ENCODE measurements at regions not wholly inside any gene's neighbourhood (a gene's known extent, or its start where the extent isn't known, plus 50 kb on each side); places are given as distances from the start of the nearest gene placed in this dataset.

DNA sequence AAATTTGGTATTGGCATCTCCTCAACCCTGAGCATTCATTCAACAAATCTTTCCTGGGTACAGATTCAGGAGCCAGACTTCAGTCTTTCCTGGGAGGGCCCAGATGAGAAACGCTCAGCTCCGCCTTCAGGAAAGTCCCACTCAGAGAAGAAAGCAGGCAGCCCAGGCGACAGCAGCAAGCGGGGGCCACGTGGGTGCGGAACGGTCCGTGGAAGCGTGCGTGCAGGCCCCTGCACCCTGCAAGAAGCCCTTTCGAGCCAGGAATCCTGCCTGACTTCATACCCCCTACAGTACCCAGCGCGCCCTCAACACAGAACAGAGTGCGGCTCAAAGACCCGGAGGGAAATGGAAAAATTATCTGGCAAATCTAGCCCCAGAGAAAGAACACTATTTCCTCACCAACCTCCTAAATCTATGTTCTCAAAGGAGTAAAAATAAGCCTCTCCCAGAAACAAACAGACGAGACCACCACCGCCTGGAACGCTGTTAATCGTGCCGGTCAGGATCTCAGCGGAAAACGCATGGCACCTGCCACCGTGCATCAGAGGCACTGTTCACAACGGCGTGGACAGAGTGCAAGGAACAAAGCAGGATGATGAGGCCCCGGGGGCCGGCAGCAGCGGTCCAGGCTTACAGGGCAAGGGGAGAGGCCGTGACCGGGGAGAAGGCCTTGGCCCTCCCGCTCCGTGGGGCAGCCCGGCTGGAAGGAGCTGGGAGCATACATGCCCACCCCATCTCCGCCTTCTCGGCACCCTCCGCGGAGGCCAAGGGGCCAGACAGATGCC lies 318.3 kb downstream of the EIPR1 start:
- no peak for DNase-seq

GRCh38 chr2:3054066-3054465 lies 323.6 kb downstream of the EIPR1 start:
- DNase-seq, result no peak

- no peak for DNase-seq
Measured at GRCh38 chr2:3051266-3051665, 326.4 kb downstream of the EIPR1 start.

DNA sequence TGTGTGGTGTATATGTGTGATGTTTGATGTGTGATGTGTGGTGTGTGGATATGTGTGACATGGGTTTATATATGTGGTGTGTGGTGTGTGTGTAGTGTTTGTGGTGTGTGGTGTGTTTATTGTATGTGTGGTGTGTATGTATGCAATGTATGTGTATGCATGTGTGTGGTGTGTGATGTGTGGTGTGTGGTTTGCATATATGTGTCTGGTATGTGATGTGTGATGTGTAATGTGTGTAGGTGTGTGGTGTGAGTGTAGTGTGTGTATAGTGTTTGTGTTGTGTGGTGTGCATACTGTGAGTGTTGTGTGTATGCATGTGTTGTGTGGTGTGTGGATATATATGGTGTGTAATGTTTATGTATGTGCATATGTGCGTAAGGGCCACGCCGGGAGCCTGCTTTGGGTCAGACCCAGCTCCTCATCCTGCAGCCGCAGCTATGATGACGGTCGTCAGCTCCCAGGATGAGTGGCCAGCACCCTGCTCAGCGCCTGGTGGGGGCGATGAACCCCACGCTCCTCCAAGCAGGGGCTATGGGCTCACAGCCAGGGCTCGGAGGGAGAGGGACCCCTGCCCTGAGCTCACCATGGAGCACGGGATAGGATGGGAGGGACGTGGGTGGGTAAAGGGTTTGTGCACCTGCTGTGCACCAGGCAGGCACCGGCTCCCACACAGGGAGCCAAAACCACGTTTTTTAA lies 331.3 kb downstream of the EIPR1 start:
- DNase-seq, result no peak

DNA sequence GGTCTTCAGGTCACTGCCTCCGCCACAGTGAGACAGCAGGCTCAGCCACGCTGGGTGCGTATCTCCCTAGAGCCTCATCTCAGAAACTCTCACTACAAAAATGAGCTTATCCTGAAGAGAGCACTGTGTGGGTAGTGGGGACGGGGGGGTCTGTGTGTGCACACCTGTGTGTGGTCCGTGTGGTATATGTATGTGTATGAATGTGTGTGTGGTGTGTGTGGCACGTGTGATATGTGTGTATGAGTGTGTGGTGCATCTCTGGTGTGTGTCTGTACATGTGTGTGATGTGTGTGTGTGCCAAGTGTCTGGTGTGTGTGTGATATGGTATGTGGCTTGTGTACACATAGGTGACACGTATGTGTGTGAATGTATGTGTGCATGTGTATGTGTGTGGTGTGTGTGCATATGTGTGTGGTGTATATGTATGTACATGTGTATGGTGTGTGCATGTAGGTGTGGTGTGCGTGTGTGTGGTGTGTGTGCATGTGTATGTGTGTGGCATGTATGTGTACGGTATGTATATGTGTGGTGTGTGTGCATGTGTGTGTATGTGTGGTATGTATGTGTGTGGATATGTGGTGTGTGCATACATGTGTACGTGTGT lies 332.2 kb downstream of the EIPR1 start:
- DNase-seq, result no peak

GRCh38 chr2:3044587-3045317 lies 332.9 kb downstream of the EIPR1 start:
- DNase-seq, result no peak

GRCh38 chr2:3043726-3044125 lies 333.9 kb downstream of the EIPR1 start:
- DNase-seq, result no peak

- DNase-seq, result no peak
Measured at GRCh38 chr2:3042601-3043585, 334.7 kb downstream of the EIPR1 start.

- DNase-seq, result no peak
Measured at GRCh38 chr2:3041841-3042600, 335.6 kb downstream of the EIPR1 start.

- no peak for DNase-seq
Measured at GRCh38 chr2:3041246-3041645, 336.4 kb downstream of the EIPR1 start.

DNA sequence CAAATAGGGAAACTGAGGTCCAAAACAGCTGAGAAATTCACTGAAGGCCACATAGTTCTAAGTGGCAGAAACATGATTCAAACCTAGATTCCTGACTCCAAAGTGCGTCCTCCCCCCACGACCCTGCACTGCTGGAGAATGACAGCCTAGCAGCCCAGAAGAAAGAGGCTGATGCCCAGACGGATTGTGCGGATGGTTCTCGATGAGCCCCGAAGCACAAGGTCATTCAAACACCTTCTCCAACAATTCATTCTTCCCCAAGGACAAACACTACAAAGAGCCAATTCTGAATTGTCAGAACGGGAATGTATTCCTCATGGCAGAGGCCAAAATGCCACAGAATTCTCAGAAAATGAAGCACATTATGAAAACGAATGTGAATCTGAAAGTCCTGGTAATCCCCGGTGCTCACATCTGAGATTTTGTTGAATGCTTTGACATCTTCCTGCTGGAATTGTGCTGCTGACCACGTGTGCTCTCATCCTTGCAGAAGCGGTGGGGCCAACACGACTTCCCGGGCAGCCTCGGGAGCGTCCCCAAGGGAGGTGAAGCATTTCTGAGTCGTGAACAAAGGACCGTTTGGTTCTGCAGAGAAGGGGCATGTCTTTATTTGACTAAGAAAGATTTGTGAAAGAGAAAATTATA lies 337.0 kb downstream of the EIPR1 start:
- DNase-seq, result no peak

DNA sequence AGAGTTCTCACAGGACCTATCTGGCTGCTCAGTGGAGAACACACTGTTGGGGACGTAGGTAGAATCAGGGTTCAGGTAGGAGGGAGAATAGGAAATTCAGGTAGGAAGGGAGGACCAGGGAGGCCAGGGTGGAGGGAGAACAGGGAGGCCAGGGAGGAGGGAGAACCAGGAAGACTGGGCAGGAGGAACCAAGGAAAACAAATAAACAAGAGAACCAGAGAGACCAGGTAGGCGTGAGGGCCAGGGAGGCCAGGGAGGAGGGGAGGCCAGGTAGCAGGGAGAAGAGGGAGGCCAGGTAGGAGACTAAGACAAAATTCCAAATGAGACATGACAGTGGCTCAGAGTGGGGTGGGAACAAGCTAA lies 337.6 kb downstream of the EIPR1 start:
- no peak for DNase-seq

- DNase-seq, result no peak
Measured at GRCh38 chr2:3039188-3040065, 338.2 kb downstream of the EIPR1 start.

- DNase-seq, result no peak
Measured at GRCh38 chr2:3038636-3039035, 339.0 kb downstream of the EIPR1 start.

GRCh38 chr2:3037196-3038194 lies 340.1 kb downstream of the EIPR1 start:
- DNase-seq, result no peak

DNA sequence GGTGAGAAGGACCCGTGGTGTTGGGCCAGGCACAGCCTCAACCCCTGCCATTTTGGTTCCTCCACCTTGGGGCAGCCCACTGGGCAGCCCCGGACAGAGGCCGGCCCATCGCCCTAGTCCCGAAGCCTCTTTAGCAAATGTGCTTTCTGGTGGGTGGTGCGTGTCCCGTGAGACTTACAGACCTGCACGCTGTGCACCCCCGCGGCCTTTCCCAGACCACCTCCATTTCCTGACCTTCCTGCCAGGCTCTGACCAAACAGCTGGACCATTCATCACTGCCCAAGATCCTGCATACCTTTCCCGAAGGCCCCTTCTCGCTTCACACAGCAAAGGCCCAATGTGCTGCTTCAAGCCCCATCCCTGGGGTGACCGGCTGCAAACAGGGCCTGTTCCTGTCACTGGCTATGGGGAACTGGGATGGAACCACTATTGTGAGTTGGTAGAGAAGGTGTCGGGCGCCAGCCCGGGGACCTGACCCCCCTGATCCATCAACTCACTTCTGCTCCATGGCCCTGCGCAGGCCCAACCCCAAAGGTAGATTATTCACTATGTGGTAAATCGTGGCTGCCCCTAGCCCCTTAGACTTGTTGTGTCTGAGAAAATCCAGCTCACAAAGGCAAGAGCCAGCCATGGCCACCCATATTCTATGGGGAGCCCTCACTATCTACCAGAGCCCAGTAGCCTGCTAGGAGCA lies 341.0 kb downstream of the EIPR1 start:
- no peak for DNase-seq

GRCh38 chr2:3035385-3036050 lies 342.1 kb downstream of the EIPR1 start:
- DNase-seq, result no peak
